ENCODE measurements at regions not wholly inside any gene's neighbourhood (a gene's known extent, or its start where the extent isn't known, plus 50 kb on each side); places are given as distances from the start of the nearest gene placed in this dataset.

GRCh38 chr6:118718297-118718696 is 66.9 kb upstream of the CEP85L start:
- TF ChIP-seq CTCF (IDR thresholded peaks at IDR 0.05) (no peak), POLR2AphosphoS5 (IDR thresholded peaks at IDR 0.05) (no peak), POLR2A (IDR thresholded peaks at IDR 0.05) (no peak), EP300 (IDR thresholded peaks at IDR 0.05; ENCODE audit: low read depth) (no peak)

Measured in transverse colon (tissue), 4 donors.